Activated CD4-positive, alpha-beta T cell treated with anti-CD3 and anti-CD28 coated beads, Interleukin-2, Interleukin-4, amounts not matched to agents 100 ng/mL and 50 ng/mL, durations not matched to agents 16 hours and 8 hours (primary cell): ENCODE measurements at regions not wholly inside any gene's neighbourhood (a gene's known extent, or its start where the extent isn't known, plus 50 kb on each side); places are given as distances from the start of the nearest gene placed in this dataset.
"Not testable (repeated sequence)": the region's sequence is repeated elsewhere in the genome, so short reads cannot be mapped to it uniquely, and the experiment has no call there.

Experiments
- DNase-seq: peaks from one replicate; pipeline ENCODE4 v3.0.0-alpha.2; 2020; ENCODE audit warnings: low spot score

- DNase-seq, result no peak
These were observed 101.6 kb downstream of the CPN2 start for GRCh38 chr3:194249323-194250097.

- DNase-seq, result no peak
These were observed 100.8 kb downstream of the CPN2 start for GRCh38 chr3:194250098-194251002.

- no peak for DNase-seq
These were observed 100.1 kb downstream of the CPN2 start for GRCh38 chr3:194251007-194251406.

- DNase-seq, result no peak
These were observed 99.7 kb downstream of the CPN2 start for GRCh38 chr3:194251461-194251860.

GRCh38 chr3:194251891-194252560 is 99.1 kb downstream of the CPN2 start:
- DNase-seq, result no peak

- no peak for DNase-seq
These were observed 97.9 kb downstream of the CPN2 start for GRCh38 chr3:194253270-194253669.

GRCh38 chr3:194254040-194254439 is 97.1 kb downstream of the CPN2 start:
- DNase-seq, result no peak

- DNase-seq, result peak; percentile 58
These were observed 95.7 kb downstream of the CPN2 start for GRCh38 chr3:194255252-194256039.

- DNase-seq, result no peak
These were observed 94.8 kb downstream of the CPN2 start for GRCh38 chr3:194256040-194256945.

GRCh38 chr3:194257151-194257621 is 93.9 kb downstream of the CPN2 start:
- DNase-seq, result no peak

- DNase-seq, result no peak
These were observed 93.0 kb downstream of the CPN2 start for GRCh38 chr3:194257916-194258668.

GRCh38 chr3:194259982-194260766 is 91.0 kb downstream of the CPN2 start:
- no peak for DNase-seq

- no peak for DNase-seq
These were observed 89.5 kb downstream of the CPN2 start for GRCh38 chr3:194261581-194262063.

GRCh38 chr3:194262176-194262924 is 88.8 kb downstream of the CPN2 start:
- no peak for DNase-seq

GRCh38 chr3:194262925-194263305 is 88.2 kb downstream of the CPN2 start:
- no peak for DNase-seq

- DNase-seq, result not testable (repeated sequence)
These were observed 86.3 kb downstream of the CPN2 start for GRCh38 chr3:194264631-194265504.

GRCh38 chr3:194265505-194265892 is 85.6 kb downstream of the CPN2 start:
- no peak for DNase-seq
